GM19438 (cell line): ENCODE measurements at regions not wholly inside any gene's neighbourhood (a gene's known extent, or its start where the extent isn't known, plus 50 kb on each side); places are given as distances from the start of the nearest gene placed in this dataset.
"Not testable (repeated sequence)": the region's sequence is repeated elsewhere in the genome, so short reads cannot be mapped to it uniquely, and the experiment has no call there.

Experiments used
- ATAC-seq: cut with Tn5 transposase; IDR thresholded peaks from one replicate; pipeline ENCODE4 v1.9.1; 2021; ENCODE audit warnings: low read depth; ENCODE audit not compliant: unreplicated experiment

GRCh38 chr5:39934830-39935229, 510.1 kb upstream of the DAB2 start:
- no peak for ATAC-seq

GRCh38 chr5:39933061-39933460, 508.3 kb upstream of the DAB2 start:
- ATAC-seq = no peak

- ATAC-seq = no peak
Observed at GRCh38 chr5:39928709-39929108, 503.9 kb upstream of the DAB2 start.

GRCh38 chr5:39919876-39920275, 495.1 kb upstream of the DAB2 start:
- no peak for ATAC-seq

GRCh38 chr5:39912906-39913305, 488.1 kb upstream of the DAB2 start:
- no peak for ATAC-seq

GRCh38 chr5:39907267-39907951, 482.6 kb upstream of the DAB2 start:
- not testable (repeated sequence) for ATAC-seq

- ATAC-seq = no peak
Observed at GRCh38 chr5:39906146-39906545, 481.4 kb upstream of the DAB2 start.

GRCh38 chr5:39905356-39905755, 480.6 kb upstream of the DAB2 start:
- ATAC-seq = no peak

GRCh38 chr5:39902626-39903025, 477.8 kb upstream of the DAB2 start:
- no peak for ATAC-seq

GRCh38 chr5:39898731-39899130, 474.0 kb upstream of the DAB2 start:
- no peak for ATAC-seq

GRCh38 chr5:39896706-39897105, 471.9 kb upstream of the DAB2 start:
- no peak for ATAC-seq

- no peak for ATAC-seq
Observed at GRCh38 chr5:39896104-39896503, 471.3 kb upstream of the DAB2 start.

GRCh38 chr5:39892708-39893107, 467.9 kb upstream of the DAB2 start:
- no peak for ATAC-seq

GRCh38 chr5:39891376-39891775, 466.6 kb upstream of the DAB2 start:
- ATAC-seq = no peak

GRCh38 chr5:39880985-39881384, 456.2 kb upstream of the DAB2 start:
- ATAC-seq = no peak

GRCh38 chr5:39877479-39877878, 452.7 kb upstream of the DAB2 start:
- ATAC-seq = no peak

- no peak for ATAC-seq
Observed at GRCh38 chr5:39876146-39876545, 451.4 kb upstream of the DAB2 start.

- no peak for ATAC-seq
Observed at GRCh38 chr5:39870137-39870536, 445.4 kb upstream of the DAB2 start.

- no peak for ATAC-seq
Observed at GRCh38 chr5:39869396-39869795, 444.6 kb upstream of the DAB2 start.

GRCh38 chr5:39867923-39868322, 443.1 kb upstream of the DAB2 start:
- ATAC-seq = no peak

- ATAC-seq = no peak
Observed at GRCh38 chr5:39863926-39864552, 439.3 kb upstream of the DAB2 start.

GRCh38 chr5:39857041-39857440, 432.3 kb upstream of the DAB2 start:
- ATAC-seq = no peak
